RCC 7860 (cell line): ENCODE measurements at regions not wholly inside any gene's neighbourhood (a gene's known extent, or its start where the extent isn't known, plus 50 kb on each side); places are given as distances from the start of the nearest gene placed in this dataset.

ENCODE experiments used
- DNase-seq: peaks from one replicate; pipeline ENCODE4 v3.0.0-alpha.2; 2015; ENCODE audit warnings: low spot score
- FAIRE-seq: peaks from 2 replicates; lab custom pipeline; 2012; peaks lifted over from hg19 to GRCh38; lab: Jason Lieb, UNC

DNA sequence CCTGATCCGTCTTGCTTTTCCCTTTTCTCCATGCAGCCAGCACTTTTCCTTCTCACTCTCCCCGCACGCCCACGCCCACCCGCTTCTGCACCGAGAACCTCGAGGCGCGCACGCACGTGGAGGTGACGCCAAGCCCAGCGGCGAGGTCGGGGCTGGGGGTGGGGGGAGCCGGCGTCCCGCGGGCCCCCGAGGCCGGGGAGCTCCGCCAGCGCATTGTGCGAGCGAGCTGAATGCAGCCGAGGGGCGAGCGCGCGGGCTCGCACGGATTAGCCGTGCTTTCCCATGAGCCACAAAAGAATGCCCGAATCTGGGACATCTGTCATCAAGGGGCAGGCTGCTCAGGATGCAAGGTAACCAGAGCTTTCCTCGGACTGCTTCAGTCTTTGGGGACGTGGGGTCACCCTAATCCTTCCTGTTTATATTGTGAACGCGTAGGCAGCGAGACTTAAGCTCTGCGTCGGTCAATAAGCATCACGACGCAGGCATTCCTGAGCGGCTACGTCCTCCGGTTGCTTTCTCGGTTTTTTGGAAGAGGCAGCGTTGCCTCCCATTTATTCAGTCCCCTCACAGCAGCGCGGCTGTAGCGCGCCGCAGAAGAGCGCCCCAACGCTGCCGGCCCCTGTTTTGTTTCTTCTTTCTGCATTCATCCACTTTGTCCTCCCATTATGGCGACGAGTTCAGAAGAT lies 67.3 kb upstream of the AKT3 start:
- no peak for FAIRE-seq
- DNase-seq = no peak

DNA sequence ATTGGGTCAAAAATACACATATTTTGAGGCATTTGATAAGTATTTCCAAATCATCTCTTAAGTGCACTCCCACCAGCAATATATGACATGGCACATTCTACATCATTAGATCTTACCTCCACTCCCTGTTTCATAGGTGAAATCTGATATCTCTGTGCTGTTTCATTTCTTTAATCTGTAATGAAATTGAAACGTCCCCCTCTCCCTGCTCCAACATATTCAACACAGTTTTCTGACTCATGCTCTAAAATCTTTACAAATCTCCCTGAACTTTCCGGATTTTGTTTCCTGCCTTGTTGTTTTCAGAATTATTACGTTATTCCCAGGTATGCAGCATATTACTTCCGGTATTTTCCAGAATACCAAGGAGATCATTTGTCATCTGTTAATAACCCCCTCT lies 66.1 kb upstream of the AKT3 start:
- DNase-seq (no peak), FAIRE-seq (no peak)

DNA sequence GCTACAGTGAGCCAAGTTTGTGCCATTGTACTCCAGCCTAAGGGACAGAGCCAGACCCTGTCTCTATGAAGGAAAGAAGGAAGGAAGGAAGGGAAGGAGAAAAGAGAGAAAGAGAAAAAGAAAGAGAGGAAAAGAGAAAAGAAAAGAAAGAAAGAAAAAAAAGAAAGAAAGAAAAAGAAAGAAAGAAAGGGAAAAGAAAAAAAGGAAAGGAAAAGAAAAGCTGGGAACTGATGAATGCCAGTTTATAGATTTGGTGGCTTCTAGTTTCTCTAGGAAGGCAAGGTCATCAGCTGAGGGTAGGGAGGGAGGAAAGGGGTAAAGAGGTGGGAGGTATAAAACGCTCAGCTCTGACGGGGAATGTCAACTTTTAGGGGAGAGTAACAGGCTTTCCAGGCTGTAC lies 62.3 kb upstream of the AKT3 start:
- FAIRE-seq (no peak), DNase-seq (no peak)

DNA sequence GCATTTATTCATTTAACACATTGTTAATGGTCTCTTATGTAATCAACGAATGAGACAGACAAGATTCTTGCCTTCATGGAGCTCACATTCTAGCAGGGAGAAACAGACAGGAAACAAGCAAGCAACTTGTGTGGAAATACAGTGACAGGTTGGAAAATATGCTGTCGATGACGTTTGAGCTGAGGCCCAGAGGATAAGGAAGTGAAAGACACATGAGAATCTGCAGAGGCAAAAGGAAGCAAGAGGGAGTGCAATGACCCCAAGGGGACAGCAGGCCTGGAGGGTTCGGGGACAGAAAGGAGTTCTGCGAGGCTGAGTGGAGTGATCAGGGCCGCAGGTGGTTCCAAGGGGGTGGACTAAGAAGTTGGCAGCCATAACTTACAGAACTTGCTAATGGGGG lies 60.6 kb upstream of the AKT3 start:
- FAIRE-seq = no peak
- no peak for DNase-seq

DNA sequence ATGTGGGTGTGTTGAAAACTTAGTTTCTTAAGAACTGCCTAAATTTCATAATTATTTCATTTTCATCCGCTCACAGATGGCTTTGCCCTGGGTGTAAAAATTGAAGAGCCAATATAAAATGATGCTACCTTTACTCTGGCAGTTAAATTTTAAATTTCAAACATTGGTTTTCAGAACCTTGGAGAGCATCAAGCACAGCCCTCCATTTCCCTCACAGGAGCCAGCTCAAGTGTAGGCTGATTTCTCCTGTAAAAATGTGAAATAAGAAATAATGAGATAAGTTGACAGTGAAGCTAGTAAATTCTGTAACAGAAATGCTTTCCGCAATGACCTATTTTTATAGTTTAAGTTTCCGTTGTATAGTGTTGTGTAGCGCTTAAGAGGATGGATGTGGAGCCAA lies 53.9 kb upstream of the AKT3 start:
- DNase-seq (no peak), FAIRE-seq (no peak)

DNA sequence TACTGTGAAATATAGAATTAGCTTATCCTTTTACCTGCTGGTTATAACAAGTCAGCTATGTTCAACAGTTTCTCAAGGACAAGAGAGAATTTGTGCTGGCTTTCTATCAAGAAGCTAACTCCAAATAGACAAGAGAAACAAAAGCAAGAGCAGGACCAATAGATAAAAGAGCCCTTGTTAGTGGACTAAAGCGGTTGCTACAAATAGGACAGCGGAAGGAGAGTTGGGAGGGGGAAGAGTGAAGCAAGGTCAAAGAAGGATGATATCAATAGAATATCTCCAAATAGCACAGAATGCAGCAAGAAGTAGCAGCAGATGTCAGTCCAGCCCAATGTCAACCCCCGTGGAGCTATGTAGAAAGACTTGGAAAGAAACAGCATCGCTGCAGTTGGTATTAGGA lies 53.0 kb upstream of the AKT3 start:
- no peak for DNase-seq
- FAIRE-seq = no peak

DNA sequence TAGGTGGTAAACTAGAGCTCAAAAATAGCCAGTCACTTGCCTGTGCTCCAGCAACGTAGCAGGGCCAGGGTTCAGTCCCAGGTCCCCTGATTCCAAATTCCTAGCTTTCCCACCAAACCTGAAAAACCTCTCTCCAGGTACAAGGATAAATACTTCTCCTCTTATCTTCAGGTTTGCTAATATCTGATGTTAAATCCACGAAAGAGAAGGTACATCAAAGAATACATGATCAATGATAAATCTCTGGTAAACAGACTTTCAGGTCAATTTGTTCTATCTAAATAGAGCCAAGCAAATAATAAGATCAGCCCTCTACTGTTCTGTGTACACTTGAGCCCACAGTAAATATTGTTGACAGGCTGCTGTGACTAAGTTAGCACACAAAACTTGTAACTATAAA lies 52.1 kb upstream of the AKT3 start:
- DNase-seq (no peak), FAIRE-seq (no peak)
